ENCODE measurements at regions not wholly inside any gene's neighbourhood (a gene's known extent, or its start where the extent isn't known, plus 50 kb on each side); places are given as distances from the start of the nearest gene placed in this dataset.

GRCh38 chr20:58155148-58155925, 73.1 kb downstream of the ANKRD60 start:
- no peak overlapping the region for H2BK120ac ChIP-seq (ENCODE audit: low read depth, low read length)
- no peak overlapping the region for H2BK15ac ChIP-seq (ENCODE audit: low read depth, low read length)
- no peak overlapping the region for H2BK5ac ChIP-seq (ENCODE audit: low read depth, low read length, poor library complexity, severe bottlenecking)
- no peak overlapping the region for H2AFZ ChIP-seq (replicated peaks; ENCODE audit: low read length, poor library complexity)
- CTCF ChIA-PET: no interaction called here
- H3K27ac ChIP-seq (ENCODE audit: insufficient read depth, low read length): no peak overlapping the region
- H3K79me1 ChIP-seq (ENCODE audit: low read depth in 1 of 2, low read length in 2 of 2): no peaks in the 10 kb centered on the region
- H2BK20ac ChIP-seq (ENCODE audit: low read depth, low read length): no peak overlapping the region
- H3K36me3 ChIP-seq (ENCODE audit: control insufficient read depth, insufficient read depth, low read length): no peaks in the 10 kb centered on the region
- no peak for ATAC-seq (ENCODE audit: low read depth)
- POLR2A ChIA-PET (ENCODE audit: unreplicated experiment): no interaction called here
- no peak for TF ChIP-seq CHD1 (IDR thresholded peaks at IDR 0.05; ENCODE audit: low read depth, low read length)
- no peak for TF ChIP-seq SMC3 (IDR thresholded peaks at IDR 0.05; ENCODE audit: low read depth, low read length)
- TF ChIP-seq POLR2A (IDR thresholded peaks at IDR 0.05; ENCODE audit: low read depth, low read length): no peak
- TF ChIP-seq RCOR1 (IDR thresholded peaks at IDR 0.05; ENCODE audit: insufficient replicate concordance, low read length): no peak
- no peak for TF ChIP-seq RAD21 (IDR thresholded peaks at IDR 0.05; ENCODE audit: low read length)
- no peak for TF ChIP-seq ELK1 (IDR thresholded peaks at IDR 0.05; ENCODE audit: borderline replicate concordance, low read depth, low read length)
- TF ChIP-seq NFE2L2 (IDR thresholded peaks at IDR 0.05; ENCODE audit: low read depth, low read length): no peak
- TF ChIP-seq RFX5 (IDR thresholded peaks at IDR 0.05; ENCODE audit: low read depth, low read length): no peak
- TF ChIP-seq MAZ (IDR thresholded peaks at IDR 0.05; ENCODE audit: borderline replicate concordance, low read depth, low read length): no peak
- no peak for TF ChIP-seq FOS (IDR thresholded peaks at IDR 0.05; ENCODE audit: low read depth, low read length)
- no peak for TF ChIP-seq BHLHE40 (IDR thresholded peaks at IDR 0.05; ENCODE audit: low read depth, low read length)
- no peak overlapping the region for H4K91ac ChIP-seq (ENCODE audit: insufficient read depth, low read depth, low read length)
- no peak overlapping the region for H3K9ac ChIP-seq (ENCODE audit: low read depth, low read length)
- H2AK9ac ChIP-seq (replicated peaks; ENCODE audit: low read depth, low read length, poor library complexity): no peak overlapping the region
- BruUV-seq (replicated peaks): no TSS peak
- no peak overlapping the region for H4K8ac ChIP-seq (ENCODE audit: low read depth in 2 of 2, low read length in 2 of 2)
- H3K18ac ChIP-seq (ENCODE audit: low read depth, low read length): no peak overlapping the region
- H3K23ac ChIP-seq (ENCODE audit: low read depth, low read length): no peak overlapping the region
- H3K9me1 ChIP-seq (ENCODE audit: insufficient read depth, low read length): no peaks in the 10 kb centered on the region
- no peak overlapping the region for H3K4ac ChIP-seq (ENCODE audit: low read depth, low read length)
- H3K9me3 ChIP-seq (ENCODE audit: control insufficient read depth, insufficient read depth, low read length): no peaks in the 10 kb centered on the region
- no peak overlapping the region for H4K5ac ChIP-seq (ENCODE audit: low read depth, low read length)
- intact Hi-C loops (cut with micrococcal nuclease): no loop called here
- in situ Hi-C loops (cut with MboI; ENCODE audit: low sequenced_read_pairs): no loop called here
- H3K14ac ChIP-seq (replicated peaks; ENCODE audit: low read depth, low read length): no peak overlapping the region
- no peaks in the 10 kb centered on the region for H4K20me1 ChIP-seq (ENCODE audit: insufficient read depth, low read length)
- H3K4me1 ChIP-seq (ENCODE audit: control insufficient read depth, insufficient read depth, low read length): no peaks in the 10 kb centered on the region
- no peak overlapping the region for H3K4me2 ChIP-seq (ENCODE audit: low read depth, low read length)
- no peak overlapping the region for H2AK5ac ChIP-seq (ENCODE audit: low read depth, low read length)
- no peak for DNase-seq
- WGBS, 2 experiments (ENCODE audit: extremely low coverage in 2 of 2, insufficient read length in 1 of 2): 50% methylated on average over 1 of the region's 13 CpGs; no CpG with 5 or more reads in 1 of the 2 experiments
- dilution Hi-C loops (cut with HindIII; ENCODE audit: low sequenced_read_pairs, unreplicated experiment): no loop called here
- no peak overlapping the region for H3K4me3 ChIP-seq (ENCODE audit: insufficient read depth, low read depth, low read length)
- peaks cover 8% of the 10 kb centered on the region; the same call in 1 of the 2 replicates for H3K27me3 ChIP-seq (ENCODE audit: control insufficient read depth, insufficient read depth, low read length)
- no peak overlapping the region for H3K56ac ChIP-seq (ENCODE audit: extremely low read depth, insufficient read depth, low read length)

Data from IMR-90 (cell line).